DMS153 treated with DMSO at 0.1 percent for 48 hours (cell line): ENCODE measurements at regions not wholly inside any gene's neighbourhood (a gene's known extent, or its start where the extent isn't known, plus 50 kb on each side); places are given as distances from the start of the nearest gene placed in this dataset.
"Not testable (repeated sequence)": the region's sequence is repeated elsewhere in the genome, so short reads cannot be mapped to it uniquely, and the experiment has no call there.

Experiments used
- DNase-seq: peaks from one replicate; lab custom pipeline; 2025; ENCODE audit not compliant: unreplicated experiment; lab: John Stamatoyannopoulos, UW

GRCh38 chr1:157270705-157271274 lies 132.6 kb upstream of the ETV3 start:
- no peak for DNase-seq

- no peak for DNase-seq
Measured at GRCh38 chr1:157269656-157270375, 131.6 kb upstream of the ETV3 start.

- no peak for DNase-seq
Measured at GRCh38 chr1:157262891-157263290, 124.7 kb upstream of the ETV3 start.

- DNase-seq: no peak
Measured at GRCh38 chr1:157262422-157262821, 124.2 kb upstream of the ETV3 start.

GRCh38 chr1:157255891-157256290 lies 117.7 kb upstream of the ETV3 start:
- not testable (repeated sequence) for DNase-seq

GRCh38 chr1:157254183-157254582 lies 116.0 kb upstream of the ETV3 start:
- not testable (repeated sequence) for DNase-seq

GRCh38 chr1:157252473-157252872 lies 114.3 kb upstream of the ETV3 start:
- no peak for DNase-seq

- DNase-seq: no peak
Measured at GRCh38 chr1:157249739-157250138, 111.5 kb upstream of the ETV3 start.

GRCh38 chr1:157249326-157249725 lies 111.1 kb upstream of the ETV3 start:
- no peak for DNase-seq

- DNase-seq: not testable (repeated sequence)
Measured at GRCh38 chr1:157247764-157248049, 109.5 kb upstream of the ETV3 start.

- DNase-seq: no peak
Measured at GRCh38 chr1:157247005-157247763, 109.0 kb upstream of the ETV3 start.

GRCh38 chr1:157245823-157246222 lies 107.6 kb upstream of the ETV3 start:
- DNase-seq: no peak

- DNase-seq: no peak
Measured at GRCh38 chr1:157241185-157241538, 103.0 kb upstream of the ETV3 start.

- no peak for DNase-seq
Measured at GRCh38 chr1:157240495-157241184, 102.4 kb upstream of the ETV3 start.

- no peak for DNase-seq
Measured at GRCh38 chr1:157239936-157240335, 101.7 kb upstream of the ETV3 start.

GRCh38 chr1:157238585-157238984 lies 100.4 kb upstream of the ETV3 start:
- DNase-seq: no peak

GRCh38 chr1:157237981-157238380 lies 99.8 kb upstream of the ETV3 start:
- DNase-seq: no peak

- no peak for DNase-seq
Measured at GRCh38 chr1:157237522-157237921, 99.3 kb upstream of the ETV3 start.

- no peak for DNase-seq
Measured at GRCh38 chr1:157236072-157236471, 97.9 kb upstream of the ETV3 start.

GRCh38 chr1:157235307-157235706 lies 97.1 kb upstream of the ETV3 start:
- no peak for DNase-seq

GRCh38 chr1:157234705-157235273 lies 96.6 kb upstream of the ETV3 start:
- no peak for DNase-seq

GRCh38 chr1:157233131-157233530 lies 94.9 kb upstream of the ETV3 start:
- DNase-seq: no peak
